HG03460 (cell line): ENCODE measurements at regions not wholly inside any gene's neighbourhood (a gene's known extent, or its start where the extent isn't known, plus 50 kb on each side); places are given as distances from the start of the nearest gene placed in this dataset.

Experiments used
- ATAC-seq: cut with Tn5 transposase; IDR thresholded peaks from one replicate; pipeline ENCODE4 v1.9.1; 2021; ENCODE audit not compliant: unreplicated experiment

GRCh38 chr2:236405357-236405756 lies 141.2 kb upstream of the ASB18 start:
- ATAC-seq, result no peak

GRCh38 chr2:236408090-236408489 lies 143.9 kb upstream of the ASB18 start:
- no peak for ATAC-seq

- ATAC-seq, result no peak
Measured at GRCh38 chr2:236408786-236409185, 144.6 kb upstream of the ASB18 start.

- ATAC-seq, result no peak
Measured at GRCh38 chr2:236415684-236416444, 151.7 kb upstream of the ASB18 start.

- no peak for ATAC-seq
Measured at GRCh38 chr2:236417150-236417549, 152.5 kb upstream of the ACKR3 start.

- no peak for ATAC-seq
Measured at GRCh38 chr2:236430584-236430983, 139.0 kb upstream of the ACKR3 start.

GRCh38 chr2:236434593-236434992 lies 135.0 kb upstream of the ACKR3 start:
- no peak for ATAC-seq

- ATAC-seq, result no peak
Measured at GRCh38 chr2:236440110-236440881, 129.3 kb upstream of the ACKR3 start.

GRCh38 chr2:236444187-236444586 lies 125.4 kb upstream of the ACKR3 start:
- no peak for ATAC-seq

GRCh38 chr2:236445678-236446077 lies 123.9 kb upstream of the ACKR3 start:
- ATAC-seq, result no peak

GRCh38 chr2:236446521-236446920 lies 123.1 kb upstream of the ACKR3 start:
- no peak for ATAC-seq

GRCh38 chr2:236449167-236449761 lies 120.4 kb upstream of the ACKR3 start:
- ATAC-seq, result no peak

- ATAC-seq, result no peak
Measured at GRCh38 chr2:236452238-236452637, 117.4 kb upstream of the ACKR3 start.

GRCh38 chr2:236454076-236454475 lies 115.5 kb upstream of the ACKR3 start:
- no peak for ATAC-seq

- no peak for ATAC-seq
Measured at GRCh38 chr2:236459393-236459792, 110.2 kb upstream of the ACKR3 start.

GRCh38 chr2:236464140-236464539 lies 105.5 kb upstream of the ACKR3 start:
- no peak for ATAC-seq

- no peak for ATAC-seq
Measured at GRCh38 chr2:236472720-236473495, 96.7 kb upstream of the ACKR3 start.

GRCh38 chr2:236473691-236474090 lies 95.9 kb upstream of the ACKR3 start:
- no peak for ATAC-seq

- no peak for ATAC-seq
Measured at GRCh38 chr2:236479814-236480213, 89.8 kb upstream of the ACKR3 start.

- no peak for ATAC-seq
Measured at GRCh38 chr2:236483102-236483501, 86.5 kb upstream of the ACKR3 start.

- no peak for ATAC-seq
Measured at GRCh38 chr2:236485519-236485918, 84.1 kb upstream of the ACKR3 start.
